AG09319 (cell line): ENCODE measurements at regions not wholly inside any gene's neighbourhood (a gene's known extent, or its start where the extent isn't known, plus 50 kb on each side); places are given as distances from the start of the nearest gene placed in this dataset.

Experiments used
- DNase-seq: peaks from one replicate; pipeline ENCODE4 v3.0.0-alpha.2; 2010; ENCODE audit warnings: low read depth; ENCODE audit errors: extremely low read depth
- CTCF ChIP-seq: IDR thresholded peaks from 2 replicates; pipeline ENCODE4 v1.5.1; 2011; ENCODE audit warnings: low read depth, mild to moderate bottlenecking, inconsistent platforms, low read length, moderate library complexity

GRCh38 chr2:172204309-172204708, 101.6 kb upstream of the DLX2 start:
- DNase-seq = no peak
- TF ChIP-seq CTCF = no peak

- no peak for TF ChIP-seq CTCF
- DNase-seq = no peak
Observed at GRCh38 chr2:172204762-172205161, 102.1 kb upstream of the DLX2 start.

- no peak for DNase-seq
- TF ChIP-seq CTCF = no peak
Observed at GRCh38 chr2:172205292-172205691, 102.6 kb upstream of the DLX2 start.

GRCh38 chr2:172207911-172208310, 105.2 kb upstream of the DLX2 start:
- no peak for TF ChIP-seq CTCF
- no peak for DNase-seq

- DNase-seq = no peak
- TF ChIP-seq CTCF = no peak
Observed at GRCh38 chr2:172208791-172209325, 106.2 kb upstream of the DLX2 start.

- no peak for TF ChIP-seq CTCF
- DNase-seq = no peak
Observed at GRCh38 chr2:172210599-172210998, 107.9 kb upstream of the DLX2 start.

- no peak for DNase-seq
- TF ChIP-seq CTCF = no peak
Observed at GRCh38 chr2:172211512-172211911, 108.8 kb upstream of the DLX2 start.
